ENCODE measurements at regions not wholly inside any gene's neighbourhood (a gene's known extent, or its start where the extent isn't known, plus 50 kb on each side); places are given as distances from the start of the nearest gene placed in this dataset.

DNA sequence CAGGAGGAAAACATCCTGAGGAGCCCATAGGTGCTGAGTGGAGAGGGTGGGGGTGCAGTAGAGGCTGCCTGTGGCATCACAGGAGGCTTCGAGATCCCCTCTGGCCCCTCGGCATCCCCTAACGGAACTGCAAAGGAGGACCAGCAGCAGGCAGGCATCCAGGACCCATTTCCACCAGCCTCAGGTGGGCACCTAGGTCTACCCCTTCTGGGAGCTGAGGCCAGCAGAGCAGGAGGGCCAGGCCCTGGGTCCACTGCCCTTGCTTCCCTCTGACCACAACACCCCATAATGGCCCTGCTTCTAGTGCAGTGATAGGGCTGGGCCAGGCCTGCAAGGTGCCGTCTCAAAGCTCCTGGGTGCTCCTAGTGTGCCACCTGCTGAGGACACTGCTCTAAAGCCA lies 723.0 kb downstream of the PTPRU start (continued):
- no peak for TF ChIP-seq STAT3 (IDR thresholded peaks at IDR 0.05; ENCODE audit: low read depth, low read length)
- TF ChIP-seq SMC3 (IDR thresholded peaks at IDR 0.05; ENCODE audit: borderline replicate concordance, low read length), result no peak

DNA sequence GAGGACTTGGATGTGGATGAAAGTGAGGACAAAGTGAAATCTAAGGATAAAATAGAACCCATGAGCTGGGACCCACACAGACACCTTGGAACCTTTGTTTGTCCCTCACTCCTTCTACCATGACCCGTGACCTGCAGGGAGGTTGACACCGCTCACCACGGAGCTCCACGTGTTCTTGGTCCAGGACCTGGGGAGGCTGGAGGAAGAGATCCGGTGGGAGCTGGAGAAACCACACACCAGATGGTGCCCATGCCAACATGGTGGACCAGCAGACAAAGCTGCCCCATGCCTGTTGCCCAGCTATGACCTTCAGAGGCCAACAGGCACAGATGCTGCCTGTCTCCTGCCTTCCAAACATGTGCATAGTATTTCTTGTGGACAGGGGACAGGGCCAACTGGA lies 721.9 kb downstream of the PTPRU start:
- Histone ChIP-seq H3K9me3 (replicated peaks; ENCODE audit: control insufficient read depth, insufficient read depth, low read length) (no peaks in the 10 kb centered on the region), H2AFZ (ENCODE audit: control insufficient read depth, low read depth, low read length) (no peak overlapping the region), H3K4me3 (no peak overlapping the region), H4K20me1 (ENCODE audit: control insufficient read depth, insufficient read depth) (no peaks in the 10 kb centered on the region), H3K36me3 (ENCODE audit: control insufficient read depth in 2 of 2, insufficient read depth in 2 of 2, low read length in 1 of 2) (no peaks in the 10 kb centered on the region), H3K4me1 (ENCODE audit: control insufficient read depth, insufficient read depth, low read length) (no peaks in the 10 kb centered on the region), H3K4me2 (ENCODE audit: control insufficient read depth, insufficient read depth) (no peak overlapping the region), H3K9ac (ENCODE audit: control insufficient read depth, insufficient read depth, low read length) (no peak overlapping the region), H3K27me3 (replicated peaks in 1 of 2; ENCODE audit: control insufficient read depth in 2 of 2, insufficient read depth in 2 of 2, low read length in 1 of 2) (no peaks in the 10 kb centered on the region; a peak in 1 of 4 replicates), H3K79me2 (ENCODE audit: control insufficient read depth, insufficient read depth, low read length) (no peaks in the 10 kb centered on the region), H3K27ac (ENCODE audit: control insufficient read depth, insufficient read depth) (no peak overlapping the region)
- WGBS (ENCODE audit: insufficient coverage, insufficient replicate concordance, low lambda C conversion rate, missing lambda C conversion rate), result 8% methylated on average over 5 of the region's 5 CpGs
- ATAC-seq, result no peak
- in situ Hi-C loops (cut with MboI) (no loop called here), intact Hi-C loops (cut with micrococcal nuclease; ENCODE audit: unreplicated experiment) (no loop called here)
- BruUV-seq (replicated peaks), result no TSS peak
- no peak for FAIRE-seq
- POLR2A ChIA-PET, result no interaction called here
- SMC1A ChIA-PET (ENCODE audit: uncharacterized antibody, unreplicated experiment), result no interaction called here
- DNase-seq (ENCODE audit: low read depth, low spot score), result no peak
- CTCF ChIA-PET, result no interaction called here
- RAD21 ChIA-PET (ENCODE audit: unreplicated experiment), result no interaction called here
- TF ChIP-seq PKNOX1 (IDR thresholded peaks at IDR 0.05) (no peak), TBL1XR1 (IDR thresholded peaks at IDR 0.05; ENCODE audit: low read depth, low read length) (no peak), ATF2 (IDR thresholded peaks at IDR 0.05; ENCODE audit: low read length) (no peak), EED (IDR thresholded peaks at IDR 0.05; ENCODE audit: low read depth) (no peak), PAX5 (IDR thresholded peaks at IDR 0.05; ENCODE audit: borderline replicate concordance, low read depth, low read length) (no peak), CBX5 (IDR thresholded peaks at IDR 0.05; ENCODE audit: low read depth) (no peak), SRF (IDR thresholded peaks at IDR 0.05; ENCODE audit: low read depth in 2 of 2, low read length in 2 of 2) (no peak), IRF3 (IDR thresholded peaks at IDR 0.05) (no peak), FOS (IDR thresholded peaks at IDR 0.05; ENCODE audit: borderline replicate concordance, extremely low read depth, insufficient read length) (no peak)
- TF ChIP-seq, protein P1, sequence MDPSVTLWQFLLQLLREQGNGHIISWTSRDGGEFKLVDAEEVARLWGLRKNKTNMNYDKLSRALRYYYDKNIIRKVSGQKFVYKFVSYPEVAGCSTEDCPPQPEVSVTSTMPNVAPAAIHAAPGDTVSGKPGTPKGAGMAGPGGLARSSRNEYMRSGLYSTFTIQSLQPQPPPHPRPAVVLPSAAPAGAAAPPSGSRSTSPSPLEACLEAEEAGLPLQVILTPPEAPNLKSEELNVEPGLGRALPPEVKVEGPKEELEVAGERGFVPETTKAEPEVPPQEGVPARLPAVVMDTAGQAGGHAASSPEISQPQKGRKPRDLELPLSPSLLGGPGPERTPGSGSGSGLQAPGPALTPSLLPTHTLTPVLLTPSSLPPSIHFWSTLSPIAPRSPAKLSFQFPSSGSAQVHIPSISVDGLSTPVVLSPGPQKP (IDR thresholded peaks at IDR 0.05; ENCODE audit: low read depth, low read length), result no peak
- TF ChIP-seq, protein P2, sequence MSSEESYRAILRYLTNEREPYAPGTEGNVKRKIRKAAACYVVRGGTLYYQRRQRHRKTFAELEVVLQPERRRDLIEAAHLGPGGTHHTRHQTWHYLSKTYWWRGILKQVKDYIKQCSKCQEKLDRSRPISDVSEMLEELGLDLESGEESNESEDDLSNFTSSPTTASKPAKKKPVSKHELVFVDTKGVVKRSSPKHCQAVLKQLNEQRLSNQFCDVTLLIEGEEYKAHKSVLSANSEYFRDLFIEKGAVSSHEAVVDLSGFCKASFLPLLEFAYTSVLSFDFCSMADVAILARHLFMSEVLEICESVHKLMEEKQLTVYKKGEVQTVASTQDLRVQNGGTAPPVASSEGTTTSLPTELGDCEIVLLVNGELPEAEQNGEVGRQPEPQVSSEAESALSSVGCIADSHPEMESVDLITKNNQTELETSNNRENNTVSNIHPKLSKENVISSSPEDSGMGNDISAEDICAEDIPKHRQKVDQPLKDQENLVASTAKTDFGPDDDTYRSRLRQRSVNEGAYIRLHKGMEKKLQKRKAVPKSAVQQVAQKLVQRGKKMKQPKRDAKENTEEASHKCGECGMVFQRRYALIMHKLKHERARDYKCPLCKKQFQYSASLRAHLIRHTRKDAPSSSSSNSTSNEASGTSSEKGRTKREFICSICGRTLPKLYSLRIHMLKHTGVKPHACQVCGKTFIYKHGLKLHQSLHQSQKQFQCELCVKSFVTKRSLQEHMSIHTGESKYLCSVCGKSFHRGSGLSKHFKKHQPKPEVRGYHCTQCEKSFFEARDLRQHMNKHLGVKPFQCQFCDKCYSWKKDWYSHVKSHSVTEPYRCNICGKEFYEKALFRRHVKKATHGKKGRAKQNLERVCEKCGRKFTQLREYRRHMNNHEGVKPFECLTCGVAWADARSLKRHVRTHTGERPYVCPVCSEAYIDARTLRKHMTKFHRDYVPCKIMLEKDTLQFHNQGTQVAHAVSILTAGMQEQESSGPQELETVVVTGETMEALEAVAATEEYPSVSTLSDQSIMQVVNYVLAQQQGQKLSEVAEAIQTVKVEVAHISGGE (CRISPR knock-in tag; IDR thresholded peaks at IDR 0.05), result no peak
